Tibial nerve (tissue), 4 donors: ENCODE measurements at regions not wholly inside any gene's neighbourhood (a gene's known extent, or its start where the extent isn't known, plus 50 kb on each side); places are given as distances from the start of the nearest gene placed in this dataset.

Experiments used
- DNase-seq, 2 donors: peaks; one replicate each; pipeline ENCODE4 v3.0.0-alpha.2; 2019; ENCODE audit warnings: low spot score in 2 of 2
- H3K27ac ChIP-seq, 4 donors: fragments of 200-600 bp; sonication (generic) in 3 of 4; one replicate each; pipeline ENCODE4 v1.5.1; 2017 to 2019; ENCODE audit warnings: mild to moderate bottlenecking in 1 of 4
- H3K27me3 ChIP-seq, 2 donors: fragments of 200-600 bp; sonication (generic) in 1 of 2; one replicate each; pipeline versions ENCODE4 v1.5.1 to v1.6.0; 2017 to 2019
- H3K36me3 ChIP-seq, 3 donors: fragments of 200-600 bp; sonication (generic); one replicate each; pipeline ENCODE4 v1.5.1; 2018 to 2019
- H3K4me1 ChIP-seq, 4 donors: fragments of 200-600 bp; sonication (generic) in 3 of 4; one replicate each; pipeline ENCODE4 v1.5.1; 2017 to 2019
- H3K4me3 ChIP-seq, 4 donors: fragments of 200-600 bp; sonication (generic) in 3 of 4; one replicate each; pipeline ENCODE4 v1.5.1; 2017 to 2019; ENCODE audit warnings: mild to moderate bottlenecking in 1 of 4, moderate library complexity in 1 of 4
- H3K9me3 ChIP-seq, 4 donors: fragments of 200-600 bp; sonication (generic) in 3 of 4; one replicate each; pipeline ENCODE4 v1.5.1; 2017 to 2019
- CTCF ChIP-seq, 5 experiments: fragments of 200-600 bp in 3 of 5; fragments of 450-650 bp in 2 of 5; sonication (generic) in 3 of 5; IDR thresholded peaks; one replicate each; pipeline ENCODE4 v1.5.1; 2016 to 2019; ENCODE audit warnings: antibody characterized with exemption in 5 of 5, mild to moderate bottlenecking in 3 of 5, moderate library complexity in 2 of 5
- EP300 ChIP-seq, 2 donors: sonication (generic); formaldehyde crosslinking; IDR thresholded peaks; one replicate each; pipeline ENCODE4 v1.6.1; 2017; ENCODE audit warnings: antibody characterized with exemption in 2 of 2, mild to moderate bottlenecking in 1 of 2
- POLR2A ChIP-seq, 2 donors: fragments of 450-650 bp; IDR thresholded peaks; one replicate each; pipeline ENCODE4 v1.6.1; 2017; ENCODE audit warnings: antibody characterized with exemption in 2 of 2, mild to moderate bottlenecking in 2 of 2, moderate library complexity in 2 of 2
- WGBS, 2 donors: methylation state at CpG; one replicate each; pipeline ENCODE4 v1.1.5; 2018; 5-methylcytosine and 5-hydroxymethylcytosine counted together

- H3K4me1 ChIP-seq, result no peaks in the 10 kb centered on the region
- H3K27me3 ChIP-seq, result no peaks in the 10 kb centered on the region
- no peak overlapping the region for H3K4me3 ChIP-seq
- H3K9me3 ChIP-seq, result no peaks in the 10 kb centered on the region
- no peak for DNase-seq
- H3K36me3 ChIP-seq, result no peaks in the 10 kb centered on the region
- H3K27ac ChIP-seq, result no peak overlapping the region
- 87 to 94% methylated on average over 1 of the region's 1 CpG for WGBS, 2 donors
- no peak for TF ChIP-seq CTCF (IDR thresholded peaks at IDR 0.05)
- TF ChIP-seq POLR2A (IDR thresholded peaks at IDR 0.05), result no peak
- TF ChIP-seq EP300 (IDR thresholded peaks at IDR 0.05), result no peak
These were observed 170.4 kb downstream of the RSL24D1 start for GRCh38 chr15:55026381-55026780.

GRCh38 chr15:55017635-55018034 lies 179.1 kb downstream of the RSL24D1 start:
- TF ChIP-seq CTCF (IDR thresholded peaks at IDR 0.05) (no peak), EP300 (IDR thresholded peaks at IDR 0.05) (no peak), POLR2A (IDR thresholded peaks at IDR 0.05) (no peak)
- DNase-seq, result no peak
- H3K9me3 ChIP-seq, result no peaks in the 10 kb centered on the region
- no peaks in the 10 kb centered on the region for H3K36me3 ChIP-seq
- H3K4me3 ChIP-seq, result no peak overlapping the region
- no peak overlapping the region for H3K27ac ChIP-seq
- no peaks in the 10 kb centered on the region for H3K27me3 ChIP-seq
- no peaks in the 10 kb centered on the region for H3K4me1 ChIP-seq

GRCh38 chr15:55016225-55016624 lies 180.5 kb downstream of the RSL24D1 start:
- Histone ChIP-seq H3K4me3 (no peak overlapping the region), H3K27me3 (no peaks in the 10 kb centered on the region), H3K4me1 (no peaks in the 10 kb centered on the region), H3K27ac (no peak overlapping the region), H3K9me3 (no peaks in the 10 kb centered on the region), H3K36me3 (no peaks in the 10 kb centered on the region)
- DNase-seq, result no peak
- 72 to 83% methylated on average over 7 of the region's 7 CpGs for WGBS, 2 donors
- TF ChIP-seq EP300 (IDR thresholded peaks at IDR 0.05) (no peak), POLR2A (IDR thresholded peaks at IDR 0.05) (no peak), CTCF (IDR thresholded peaks at IDR 0.05) (no peak)

GRCh38 chr15:55015093-55015445 lies 181.7 kb downstream of the RSL24D1 start:
- Histone ChIP-seq H3K27me3 (no peaks in the 10 kb centered on the region), H3K4me3 (no peak overlapping the region), H3K27ac (no peak overlapping the region), H3K9me3 (no peaks in the 10 kb centered on the region), H3K36me3 (no peaks in the 10 kb centered on the region), H3K4me1 (no peaks in the 10 kb centered on the region)
- no peak for DNase-seq
- whole genome bisulfite sequencing, 2 donors, result 75 to 80% methylated on average over 3 of the region's 3 CpGs
- no peak for TF ChIP-seq CTCF (IDR thresholded peaks at IDR 0.05)
- TF ChIP-seq POLR2A (IDR thresholded peaks at IDR 0.05), result no peak
- no peak for TF ChIP-seq EP300 (IDR thresholded peaks at IDR 0.05)

- Histone ChIP-seq H3K4me3 (no peak overlapping the region), H3K9me3 (no peaks in the 10 kb centered on the region), H3K27me3 (no peaks in the 10 kb centered on the region), H3K27ac (no peak overlapping the region), H3K4me1 (no peaks in the 10 kb centered on the region), H3K36me3 (no peaks in the 10 kb centered on the region)
- no peak for DNase-seq
- 69 to 85% methylated on average over 1 of the region's 1 CpG for WGBS, 2 donors
- TF ChIP-seq POLR2A (IDR thresholded peaks at IDR 0.05) (no peak), EP300 (IDR thresholded peaks at IDR 0.05) (no peak), CTCF (IDR thresholded peaks at IDR 0.05) (no peak)
These were observed 182.2 kb downstream of the RSL24D1 start for GRCh38 chr15:55014391-55015092.
